GM23338 (cell line): ENCODE measurements at regions not wholly inside any gene's neighbourhood (a gene's known extent, or its start where the extent isn't known, plus 50 kb on each side); places are given as distances from the start of the nearest gene placed in this dataset.

Experiments used
- ATAC-seq: fragments of 200-7000 bp; cut with Tn5 transposase; 3 replicates; pipeline ENCODE4 v1.9.1; 2020
- DNase-seq: peaks from one replicate; pipeline ENCODE4 v3.0.0-alpha.2; 2015; ENCODE audit warnings: low spot score
- H2AFZ ChIP-seq: fragments of 200-600 bp; sonication (generic); 2 replicates; pipeline ENCODE4 v1.8.0; 2016; ENCODE audit warnings: antibody characterized with exemption, mild to moderate bottlenecking, moderate library complexity
- H3F3A ChIP-seq: fragments of 200-600 bp; sonication (generic); replicated peaks from 2 replicates; pipeline ENCODE4 v1.8.0; 2017; ENCODE audit warnings: antibody characterized with exemption, mixed run types, low read depth
- H3K27ac ChIP-seq: fragments of 200-600 bp; sonication (generic); 2 replicates; pipeline ENCODE4 v1.6.1; 2016; ENCODE audit warnings: low read depth
- H3K27me3 ChIP-seq: fragments of 200-600 bp; sonication (generic); 2 replicates; pipeline ENCODE4 v1.8.0; 2016; ENCODE audit warnings: mild to moderate bottlenecking, mixed run types, moderate library complexity; ENCODE audit not compliant: insufficient read depth
- H3K36me3 ChIP-seq: fragments of 200-600 bp; sonication (generic); 2 replicates; pipeline ENCODE4 v1.8.0; 2016; ENCODE audit warnings: mild to moderate bottlenecking; ENCODE audit not compliant: insufficient read depth
- H3K4me1 ChIP-seq: fragments of 200-600 bp; sonication (generic); 2 replicates; pipeline ENCODE4 v1.8.0; 2016; ENCODE audit warnings: mild to moderate bottlenecking, moderate library complexity; ENCODE audit not compliant: insufficient read depth
- H3K4me2 ChIP-seq: fragments of 200-600 bp; sonication (generic); 2 replicates; pipeline ENCODE4 v1.7.1; 2017; ENCODE audit warnings: mixed run types
- H3K4me3 ChIP-seq: fragments of 200-600 bp; sonication (generic); 2 replicates; pipeline ENCODE4 v1.6.1; 2016; ENCODE audit warnings: mixed run types
- H3K79me2 ChIP-seq: fragments of 200-600 bp; sonication (generic); replicated peaks from 2 replicates; pipeline ENCODE4 v1.8.0; 2017; ENCODE audit warnings: mild to moderate bottlenecking; ENCODE audit not compliant: insufficient read depth
- H3K9me2 ChIP-seq: fragments of 200-600 bp; sonication (generic); 2 replicates; pipeline ENCODE4 v1.8.0; 2017; ENCODE audit not compliant: insufficient read depth
- H4K20me1 ChIP-seq: fragments of 200-600 bp; sonication (generic); replicated peaks from 2 replicates; pipeline ENCODE4 v1.8.0; 2017; ENCODE audit warnings: mild to moderate bottlenecking; ENCODE audit not compliant: insufficient read depth
- H3K27ac Mint-ChIP-seq: 2 replicates; pipeline ENCODE4 v1.8.0; 2020; ENCODE audit warnings: inconsistent platforms, mild to moderate bottlenecking, moderate library complexity, mixed read lengths
- H3K27me3 Mint-ChIP-seq: 3 replicates; pipeline ENCODE4 v1.8.0; 2022; ENCODE audit warnings: low read depth, mild to moderate bottlenecking, moderate library complexity, mixed read lengths, inconsistent platforms; ENCODE audit not compliant: insufficient read depth, poor library complexity
- H3K36me3 Mint-ChIP-seq: 3 replicates; pipeline ENCODE4 v1.8.0; 2021; ENCODE audit warnings: low read depth, mild to moderate bottlenecking, inconsistent platforms, moderate library complexity, mixed read lengths
- H3K4me1 Mint-ChIP-seq: 3 replicates; pipeline ENCODE4 v1.8.0; 2020; ENCODE audit warnings: mild to moderate bottlenecking, inconsistent platforms, mixed read lengths
- H3K4me3 Mint-ChIP-seq: 3 replicates; pipeline ENCODE4 v1.8.0; 2021; ENCODE audit warnings: moderate library complexity, mild to moderate bottlenecking, inconsistent platforms, mixed read lengths
- H3K9me3 Mint-ChIP-seq: 3 replicates; pipeline ENCODE4 v1.8.0; 2020; ENCODE audit warnings: moderate library complexity, mild to moderate bottlenecking, inconsistent platforms, mixed read lengths
- CREB1 ChIP-seq: fragments of 250-450 bp; sonication (Bioruptor Pico); IDR thresholded peaks from 2 replicates; pipeline ENCODE4 v1.5.0; 2020; ENCODE audit warnings: low read depth, mild to moderate bottlenecking, moderate library complexity
- EZH2 ChIP-seq: fragments of 200-600 bp; sonication (generic); IDR thresholded peaks from one replicate; pipeline ENCODE4 v1.8.0; 2017; ENCODE audit warnings: antibody characterized with exemption, mild to moderate bottlenecking, low read depth; ENCODE audit not compliant: unreplicated experiment
- EZH2phosphoT487 ChIP-seq: fragments of 200-600 bp; sonication (generic); IDR thresholded peaks from one replicate; pipeline ENCODE4 v1.8.1; 2018; ENCODE audit warnings: antibody characterized with exemption; ENCODE audit not compliant: unreplicated experiment
- JUNB ChIP-seq: IDR thresholded peaks from one replicate; pipeline ENCODE4 v1.6.1; 2016; ENCODE audit warnings: antibody characterized with exemption; ENCODE audit not compliant: unreplicated experiment
- NANOG ChIP-seq: IDR thresholded peaks from 2 replicates; pipeline ENCODE4 v1.6.1; 2016; ENCODE audit warnings: antibody characterized with exemption, borderline replicate concordance
- POLR2AphosphoS5 ChIP-seq: IDR thresholded peaks from 2 replicates; pipeline ENCODE4 v1.6.1; 2016; ENCODE audit warnings: antibody characterized with exemption, low read depth
- STAT1 ChIP-seq: IDR thresholded peaks from one replicate; pipeline ENCODE4 v1.6.1; 2016; ENCODE audit warnings: antibody characterized with exemption; ENCODE audit not compliant: unreplicated experiment
- ZNF114 ChIP-seq: fragments of 250-450 bp; sonication (Bioruptor Pico); IDR thresholded peaks from 2 replicates; pipeline ENCODE4 v1.5.0; 2020; ENCODE audit warnings: mild to moderate bottlenecking, moderate library complexity
- ZNF331 ChIP-seq: fragments of 250-450 bp; sonication (Bioruptor Pico); IDR thresholded peaks from 2 replicates; pipeline ENCODE4 v1.5.0; 2020; ENCODE audit warnings: low read depth, mild to moderate bottlenecking, moderate library complexity
- ZNF462 ChIP-seq: fragments of 250-450 bp; sonication (Bioruptor Pico); IDR thresholded peaks from 2 replicates; pipeline ENCODE4 v1.5.0; 2020; ENCODE audit warnings: mild to moderate bottlenecking, moderate library complexity
- TF ChIP-seq, protein P1 (sequence below): IDR thresholded peaks from one replicate; pipeline ENCODE4 v1.6.1; 2018; ENCODE audit warnings: antibody characterized with exemption; ENCODE audit not compliant: unreplicated experiment
- TF ChIP-seq, protein P2 (sequence below), 2 experiments: fragments of 200-600 bp in 1 of 2; sonication (generic) in 1 of 2; conservative IDR thresholded peaks; 2 replicates each; pipeline versions ENCODE4 v1.5.1 to v1.6.1; 2016 to 2017; ENCODE audit warnings: antibody characterized with exemption in 2 of 2, low read depth in 2 of 2, mild to moderate bottlenecking in 2 of 2, moderate library complexity in 1 of 2
- TF ChIP-seq, protein P3 (sequence below): IDR thresholded peaks from 2 replicates; pipeline ENCODE4 v1.6.1; 2016; ENCODE audit warnings: antibody characterized with exemption

- Histone ChIP-seq H2AFZ (no peak overlapping the region), H3K27me3 (no peaks in the 10 kb centered on the region), H3K9me2 (no peaks in the 10 kb centered on the region), H3F3A (no peaks in the 10 kb centered on the region), H4K20me1 (no peaks in the 10 kb centered on the region), H3K4me1 (peaks cover 16% of the 10 kb centered on the region), H3K4me2 (no peak overlapping the region), H3K4me3 (no peak overlapping the region), H3K27ac (no peak overlapping the region), H3K79me2 (no peaks in the 10 kb centered on the region), H3K36me3 (no peaks in the 10 kb centered on the region)
- no peak for TF ChIP-seq CREB1 (CRISPR knock-in tag)
- TF ChIP-seq STAT1 = no peak
- no peak for TF ChIP-seq ZNF331 (CRISPR knock-in tag)
- no peak for TF ChIP-seq ZNF114 (CRISPR knock-in tag)
- TF ChIP-seq, protein P1, sequence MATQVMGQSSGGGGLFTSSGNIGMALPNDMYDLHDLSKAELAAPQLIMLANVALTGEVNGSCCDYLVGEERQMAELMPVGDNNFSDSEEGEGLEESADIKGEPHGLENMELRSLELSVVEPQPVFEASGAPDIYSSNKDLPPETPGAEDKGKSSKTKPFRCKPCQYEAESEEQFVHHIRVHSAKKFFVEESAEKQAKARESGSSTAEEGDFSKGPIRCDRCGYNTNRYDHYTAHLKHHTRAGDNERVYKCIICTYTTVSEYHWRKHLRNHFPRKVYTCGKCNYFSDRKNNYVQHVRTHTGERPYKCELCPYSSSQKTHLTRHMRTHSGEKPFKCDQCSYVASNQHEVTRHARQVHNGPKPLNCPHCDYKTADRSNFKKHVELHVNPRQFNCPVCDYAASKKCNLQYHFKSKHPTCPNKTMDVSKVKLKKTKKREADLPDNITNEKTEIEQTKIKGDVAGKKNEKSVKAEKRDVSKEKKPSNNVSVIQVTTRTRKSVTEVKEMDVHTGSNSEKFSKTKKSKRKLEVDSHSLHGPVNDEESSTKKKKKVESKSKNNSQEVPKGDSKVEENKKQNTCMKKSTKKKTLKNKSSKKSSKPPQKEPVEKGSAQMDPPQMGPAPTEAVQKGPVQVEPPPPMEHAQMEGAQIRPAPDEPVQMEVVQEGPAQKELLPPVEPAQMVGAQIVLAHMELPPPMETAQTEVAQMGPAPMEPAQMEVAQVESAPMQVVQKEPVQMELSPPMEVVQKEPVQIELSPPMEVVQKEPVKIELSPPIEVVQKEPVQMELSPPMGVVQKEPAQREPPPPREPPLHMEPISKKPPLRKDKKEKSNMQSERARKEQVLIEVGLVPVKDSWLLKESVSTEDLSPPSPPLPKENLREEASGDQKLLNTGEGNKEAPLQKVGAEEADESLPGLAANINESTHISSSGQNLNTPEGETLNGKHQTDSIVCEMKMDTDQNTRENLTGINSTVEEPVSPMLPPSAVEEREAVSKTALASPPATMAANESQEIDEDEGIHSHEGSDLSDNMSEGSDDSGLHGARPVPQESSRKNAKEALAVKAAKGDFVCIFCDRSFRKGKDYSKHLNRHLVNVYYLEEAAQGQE = no peak
- no peak for TF ChIP-seq ZNF462 (CRISPR knock-in tag)
- no peak for TF ChIP-seq EZH2
- TF ChIP-seq POLR2AphosphoS5 = no peak
- no peak for TF ChIP-seq NANOG
- TF ChIP-seq, protein P2, sequence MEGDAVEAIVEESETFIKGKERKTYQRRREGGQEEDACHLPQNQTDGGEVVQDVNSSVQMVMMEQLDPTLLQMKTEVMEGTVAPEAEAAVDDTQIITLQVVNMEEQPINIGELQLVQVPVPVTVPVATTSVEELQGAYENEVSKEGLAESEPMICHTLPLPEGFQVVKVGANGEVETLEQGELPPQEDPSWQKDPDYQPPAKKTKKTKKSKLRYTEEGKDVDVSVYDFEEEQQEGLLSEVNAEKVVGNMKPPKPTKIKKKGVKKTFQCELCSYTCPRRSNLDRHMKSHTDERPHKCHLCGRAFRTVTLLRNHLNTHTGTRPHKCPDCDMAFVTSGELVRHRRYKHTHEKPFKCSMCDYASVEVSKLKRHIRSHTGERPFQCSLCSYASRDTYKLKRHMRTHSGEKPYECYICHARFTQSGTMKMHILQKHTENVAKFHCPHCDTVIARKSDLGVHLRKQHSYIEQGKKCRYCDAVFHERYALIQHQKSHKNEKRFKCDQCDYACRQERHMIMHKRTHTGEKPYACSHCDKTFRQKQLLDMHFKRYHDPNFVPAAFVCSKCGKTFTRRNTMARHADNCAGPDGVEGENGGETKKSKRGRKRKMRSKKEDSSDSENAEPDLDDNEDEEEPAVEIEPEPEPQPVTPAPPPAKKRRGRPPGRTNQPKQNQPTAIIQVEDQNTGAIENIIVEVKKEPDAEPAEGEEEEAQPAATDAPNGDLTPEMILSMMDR (conservative IDR thresholded peaks at IDR 0.05; ENCODE audit: low read depth in 2 of 2) = no peak
- TF ChIP-seq EZH2phosphoT487 = no peak
- TF ChIP-seq, protein P3, sequence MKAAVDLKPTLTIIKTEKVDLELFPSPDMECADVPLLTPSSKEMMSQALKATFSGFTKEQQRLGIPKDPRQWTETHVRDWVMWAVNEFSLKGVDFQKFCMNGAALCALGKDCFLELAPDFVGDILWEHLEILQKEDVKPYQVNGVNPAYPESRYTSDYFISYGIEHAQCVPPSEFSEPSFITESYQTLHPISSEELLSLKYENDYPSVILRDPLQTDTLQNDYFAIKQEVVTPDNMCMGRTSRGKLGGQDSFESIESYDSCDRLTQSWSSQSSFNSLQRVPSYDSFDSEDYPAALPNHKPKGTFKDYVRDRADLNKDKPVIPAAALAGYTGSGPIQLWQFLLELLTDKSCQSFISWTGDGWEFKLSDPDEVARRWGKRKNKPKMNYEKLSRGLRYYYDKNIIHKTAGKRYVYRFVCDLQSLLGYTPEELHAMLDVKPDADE = no peak
- no peak for TF ChIP-seq JUNB
- H3K36me3 Mint-ChIP-seq = no peaks in the 10 kb centered on the region
- no peak overlapping the region for H3K4me3 Mint-ChIP-seq
- H3K27me3 Mint-ChIP-seq = peaks cover 3% of the 10 kb centered on the region
- H3K4me1 Mint-ChIP-seq = peaks cover 12% of the 10 kb centered on the region
- H3K27ac Mint-ChIP-seq = no peak overlapping the region
- H3K9me3 Mint-ChIP-seq = no peaks in the 10 kb centered on the region; the same call in 2 of the 3 replicates
- ATAC-seq = no peak
- DNase-seq = no peak
Measured at GRCh38 chrX:38896724-38897298, 95.6 kb downstream of the MID1IP1 start.
